Kidney (tissue), 13 donors: ENCODE measurements at regions not wholly inside any gene's neighbourhood (a gene's known extent, or its start where the extent isn't known, plus 50 kb on each side); places are given as distances from the start of the nearest gene placed in this dataset.

Experiments
- DNase-seq, 5 donors: peaks; one replicate each; pipeline ENCODE4 v3.0.0-alpha.2; 2013 to 2020
- FAIRE-seq: peaks from 2 replicates; lab custom pipeline; 2012; peaks lifted over from hg19 to GRCh38; lab: Jason Lieb, UNC
- H3K27ac ChIP-seq, 2 donors: one replicate each; pipeline ENCODE4 v1.7.0; 2013; ENCODE audit warnings: low read depth in 2 of 2, low read length in 2 of 2, inconsistent platforms in 1 of 2
- H3K27me3 ChIP-seq: one replicate; pipeline ENCODE4 v1.7.1; 2013; ENCODE audit warnings: low read length, inconsistent platforms; ENCODE audit not compliant: control insufficient read depth, insufficient read depth
- H3K36me3 ChIP-seq, 3 donors: one replicate each; pipeline versions ENCODE4 v1.7.0 to v1.7.1; 2013; ENCODE audit warnings: low read length in 3 of 3, control low read depth in 1 of 3, inconsistent platforms in 1 of 3; ENCODE audit not compliant: insufficient read depth in 3 of 3, control insufficient read depth in 2 of 3
- H3K4me1 ChIP-seq, 3 donors: one replicate each; pipeline versions ENCODE4 v1.7.0 to v1.7.1; 2013; ENCODE audit warnings: low read length in 3 of 3, inconsistent platforms in 1 of 3, low read depth in 1 of 3; ENCODE audit not compliant: control insufficient read depth in 2 of 3, insufficient read depth in 2 of 3
- H3K4me3 ChIP-seq, 3 donors: one replicate each; pipeline versions ENCODE4 v1.7.0 to v1.8.1; 2013; ENCODE audit warnings: low read length in 3 of 3, control low read depth in 1 of 3, inconsistent platforms in 1 of 3
- H3K9ac ChIP-seq, 3 donors: one replicate each; pipeline versions ENCODE4 v1.7.0 to v1.7.1; 2013; ENCODE audit warnings: low read length in 3 of 3, control low read depth in 1 of 3, inconsistent platforms in 1 of 3
- H3K9me3 ChIP-seq, 3 donors: one replicate each; pipeline versions ENCODE4 v1.7.0 to v1.7.1; 2013; ENCODE audit warnings: low read length in 3 of 3, control low read depth in 1 of 3, inconsistent platforms in 1 of 3; ENCODE audit not compliant: control insufficient read depth in 2 of 3, insufficient read depth in 1 of 3
- intact Hi-C: fragments of 100-400 bp; cut with DNase I; formaldehyde crosslinking; loops from one replicate; pipeline ENCODE4 v1.11.1; 2022
- TF ChIP-seq, protein P1 (sequence below): IDR thresholded peaks from 3 replicates; pipeline ENCODE4 v1.5.1; 2012; ENCODE audit warnings: mild to moderate bottlenecking, moderate library complexity, borderline replicate concordance; ENCODE audit not compliant: insufficient read depth; ENCODE audit errors: extremely low read depth
- donor health status: control.
- donor health status: control.
- donor health status: control.
- donor health status: control.
- donor health status: control.
- donor health status: DM: yes; HTN: yes; CAD: no.
- donor health status: Normal renal cell carcinoma (clear cell type).

DNA sequence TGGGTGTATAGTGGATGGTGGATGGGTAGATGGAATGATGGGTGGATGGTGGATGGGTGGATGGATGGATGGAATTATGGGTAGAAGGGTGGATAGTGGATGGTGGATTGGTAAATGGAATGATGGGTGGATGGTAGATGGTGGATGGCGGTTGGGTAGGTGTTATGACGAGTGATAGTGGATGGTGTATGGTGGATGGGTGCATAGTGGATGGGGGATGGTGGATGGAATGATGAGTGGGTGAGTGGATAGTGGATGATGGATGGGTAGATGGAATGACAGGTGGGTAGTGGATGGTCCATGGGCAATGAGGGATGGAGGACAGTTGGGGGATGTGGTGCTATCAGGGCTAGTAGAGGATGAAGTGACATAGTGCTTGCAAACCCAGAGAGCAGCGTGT, 182.4 kb downstream of the BRD1 start:
- Histone ChIP-seq H3K27me3 (no peaks in the 10 kb centered on the region), H3K27ac (no peak overlapping the region), H3K9me3 (no peaks in the 10 kb centered on the region), H3K4me3 (no peak overlapping the region), H3K9ac (no peak overlapping the region), H3K4me1 (no peaks in the 10 kb centered on the region), H3K36me3 (no peaks in the 10 kb centered on the region)
- TF ChIP-seq, protein P1, sequence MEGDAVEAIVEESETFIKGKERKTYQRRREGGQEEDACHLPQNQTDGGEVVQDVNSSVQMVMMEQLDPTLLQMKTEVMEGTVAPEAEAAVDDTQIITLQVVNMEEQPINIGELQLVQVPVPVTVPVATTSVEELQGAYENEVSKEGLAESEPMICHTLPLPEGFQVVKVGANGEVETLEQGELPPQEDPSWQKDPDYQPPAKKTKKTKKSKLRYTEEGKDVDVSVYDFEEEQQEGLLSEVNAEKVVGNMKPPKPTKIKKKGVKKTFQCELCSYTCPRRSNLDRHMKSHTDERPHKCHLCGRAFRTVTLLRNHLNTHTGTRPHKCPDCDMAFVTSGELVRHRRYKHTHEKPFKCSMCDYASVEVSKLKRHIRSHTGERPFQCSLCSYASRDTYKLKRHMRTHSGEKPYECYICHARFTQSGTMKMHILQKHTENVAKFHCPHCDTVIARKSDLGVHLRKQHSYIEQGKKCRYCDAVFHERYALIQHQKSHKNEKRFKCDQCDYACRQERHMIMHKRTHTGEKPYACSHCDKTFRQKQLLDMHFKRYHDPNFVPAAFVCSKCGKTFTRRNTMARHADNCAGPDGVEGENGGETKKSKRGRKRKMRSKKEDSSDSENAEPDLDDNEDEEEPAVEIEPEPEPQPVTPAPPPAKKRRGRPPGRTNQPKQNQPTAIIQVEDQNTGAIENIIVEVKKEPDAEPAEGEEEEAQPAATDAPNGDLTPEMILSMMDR = no peak
- intact Hi-C loops = no loop called here
- DNase-seq (no peak), FAIRE-seq (no peak)

DNA sequence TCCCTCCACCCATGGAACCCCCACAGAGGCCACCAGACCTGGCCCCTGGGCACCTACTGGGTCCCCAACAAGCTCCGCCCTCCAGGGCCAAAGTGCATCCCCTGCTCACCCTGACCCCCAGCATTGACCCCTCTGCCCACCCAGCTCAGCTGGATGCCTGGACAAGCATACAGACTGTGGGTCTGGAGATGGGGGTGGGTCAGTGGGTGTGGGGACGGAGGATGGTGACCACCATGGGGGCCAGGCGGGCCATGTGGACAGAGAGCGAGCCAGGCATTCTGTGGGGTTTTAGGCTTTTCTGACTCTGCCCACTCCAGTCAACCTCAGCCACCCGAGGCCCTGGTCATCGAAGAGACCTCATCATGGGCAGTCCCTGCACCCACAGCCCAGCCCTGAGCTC, 183.7 kb downstream of the BRD1 start:
- Histone ChIP-seq H3K36me3 (no peaks in the 10 kb centered on the region), H3K9me3 (no peaks in the 10 kb centered on the region), H3K9ac (no peak overlapping the region), H3K4me1 (no peaks in the 10 kb centered on the region), H3K4me3 (no peak overlapping the region), H3K27me3 (no peaks in the 10 kb centered on the region), H3K27ac (no peak overlapping the region)
- TF ChIP-seq, protein P1 = no peak
- intact Hi-C loops = no loop called here
- no peak for FAIRE-seq
- no peak for DNase-seq

- Histone ChIP-seq H3K4me3 (no peak overlapping the region), H3K27me3 (no peaks in the 10 kb centered on the region), H3K9ac (no peak overlapping the region), H3K36me3 (no peaks in the 10 kb centered on the region), H3K4me1 (no peaks in the 10 kb centered on the region), H3K27ac (no peak overlapping the region), H3K9me3 (no peaks in the 10 kb centered on the region)
- DNase-seq (no peak), FAIRE-seq (no peak)
- intact Hi-C loops = no loop called here
- TF ChIP-seq, protein P1 = no peak
Measured at GRCh38 chr22:49643466-49643865, 184.2 kb downstream of the BRD1 start.

- H3K27me3 ChIP-seq = no peaks in the 10 kb centered on the region
- H3K9ac ChIP-seq = no peak overlapping the region
- H3K4me3 ChIP-seq = no peak overlapping the region
- TF ChIP-seq, protein P1 = no peak
- DNase-seq (no peak), FAIRE-seq (no peak)
- no peaks in the 10 kb centered on the region for H3K4me1 ChIP-seq
- no peaks in the 10 kb centered on the region for H3K9me3 ChIP-seq
- no peak overlapping the region for H3K27ac ChIP-seq
- intact Hi-C loops = no loop called here
- H3K36me3 ChIP-seq = no peaks in the 10 kb centered on the region
Measured at GRCh38 chr22:49642741-49643140, 184.9 kb downstream of the BRD1 start.
